ENCODE measurements at regions not wholly inside any gene's neighbourhood (a gene's known extent, or its start where the extent isn't known, plus 50 kb on each side); places are given as distances from the start of the nearest gene placed in this dataset.

DNA sequence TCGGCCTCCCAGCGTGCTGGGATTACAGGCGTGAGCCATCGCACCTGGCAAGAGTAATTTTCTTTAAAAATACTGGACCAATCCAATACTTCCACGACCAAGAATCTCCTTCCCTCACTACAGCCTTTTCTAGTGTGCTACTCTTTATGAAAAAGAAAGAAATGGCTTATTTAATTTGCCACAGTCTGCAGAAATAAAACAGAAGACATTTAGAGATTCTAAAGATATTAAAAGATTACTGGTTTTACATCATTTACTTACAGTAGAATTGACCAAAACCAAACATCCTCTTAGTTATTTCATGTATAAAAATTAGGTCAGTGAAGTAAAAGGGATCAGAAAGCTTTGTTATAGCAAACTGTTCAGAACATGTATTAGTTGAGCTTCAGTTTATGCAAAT, 679.6 kb downstream of the MAT2B start:
- TF ChIP-seq EZH2phosphoT487 (IDR thresholded peaks at IDR 0.05; ENCODE audit: insufficient read depth, low read depth) (no peak), EZH2 (IDR thresholded peaks at IDR 0.05; ENCODE audit: insufficient read depth, poor library complexity, severe bottlenecking) (no peak)
